Uterus (tissue), 2 donors: ENCODE measurements at regions not wholly inside any gene's neighbourhood (a gene's known extent, or its start where the extent isn't known, plus 50 kb on each side); places are given as distances from the start of the nearest gene placed in this dataset.

Source experiments
- CTCF ChIP-seq, 4 experiments: fragments of 200-600 bp in 2 of 4; fragments of 450-650 bp in 2 of 4; sonication (generic) in 2 of 4; IDR thresholded peaks; one replicate each; pipeline ENCODE4 v1.5.1; 2016 to 2019; ENCODE audit warnings: antibody characterized with exemption in 4 of 4, mild to moderate bottlenecking in 2 of 4, moderate library complexity in 1 of 4
- POLR2A ChIP-seq, 2 donors: fragments of 450-650 bp; IDR thresholded peaks; one replicate each; pipeline ENCODE4 v1.6.1; 2016; ENCODE audit warnings: antibody characterized with exemption in 2 of 2, mild to moderate bottlenecking in 1 of 2, moderate library complexity in 1 of 2

- TF ChIP-seq CTCF (IDR thresholded peaks at IDR 0.05) (no peak), POLR2A (IDR thresholded peaks at IDR 0.05) (no peak)
Observed at GRCh38 chr12:47296828-47297227, 217.1 kb upstream of the AMIGO2 start.
